Endodermal cell (in vitro differentiated cells): ENCODE measurements at regions not wholly inside any gene's neighbourhood (a gene's known extent, or its start where the extent isn't known, plus 50 kb on each side); places are given as distances from the start of the nearest gene placed in this dataset.

Experiments
- DNase-seq: peaks from one replicate; pipeline ENCODE4 v3.0.0-alpha.2; 2017
- H3K27ac ChIP-seq: 2 replicates; pipeline ENCODE4 v1.5.1; 2013; ENCODE audit warnings: mild to moderate bottlenecking, low read depth, low read length, moderate library complexity
- H3K27me3 ChIP-seq: 2 replicates; pipeline ENCODE4 v1.6.1; 2013; ENCODE audit warnings: mild to moderate bottlenecking, low read length, moderate library complexity; ENCODE audit not compliant: insufficient read depth, control insufficient read depth, poor library complexity, severe bottlenecking
- H3K36me3 ChIP-seq: 2 replicates; pipeline ENCODE4 v1.7.0; 2013; ENCODE audit warnings: mild to moderate bottlenecking, low read length, moderate library complexity; ENCODE audit not compliant: control insufficient read depth, insufficient read depth
- H3K4me1 ChIP-seq: one replicate; pipeline ENCODE4 v1.7.0; 2013; ENCODE audit warnings: low read length; ENCODE audit not compliant: control insufficient read depth, insufficient read depth
- H3K4me3 ChIP-seq: 2 replicates; pipeline ENCODE4 v1.5.1; 2013; ENCODE audit warnings: mild to moderate bottlenecking, low read length, moderate library complexity
- H3K9ac ChIP-seq: 2 replicates; pipeline ENCODE4 v1.6.1; 2013; ENCODE audit warnings: mild to moderate bottlenecking, low read length, moderate library complexity; ENCODE audit not compliant: poor library complexity, severe bottlenecking; ENCODE audit errors: extremely low read depth
- H3K9me3 ChIP-seq: 2 replicates; pipeline ENCODE4 v1.6.1; 2013; ENCODE audit warnings: mild to moderate bottlenecking, low read length, moderate library complexity; ENCODE audit not compliant: control insufficient read depth
- H3K27ac Mint-ChIP-seq: 2 replicates; pipeline ENCODE4 v1.8.0; 2020; ENCODE audit warnings: mixed read lengths
- H3K27me3 Mint-ChIP-seq: 2 replicates; pipeline ENCODE4 v1.8.0; 2021; ENCODE audit warnings: mild to moderate bottlenecking, mixed read lengths; ENCODE audit not compliant: insufficient read depth
- H3K36me3 Mint-ChIP-seq: 2 replicates; pipeline ENCODE4 v1.8.0; 2020; ENCODE audit warnings: low read depth, mixed read lengths
- H3K4me1 Mint-ChIP-seq: 2 replicates; pipeline ENCODE4 v1.8.0; 2020; ENCODE audit warnings: mixed read lengths
- H3K4me3 Mint-ChIP-seq: 2 replicates; pipeline ENCODE4 v1.8.0; 2020; ENCODE audit warnings: mild to moderate bottlenecking, moderate library complexity, mixed read lengths
- H3K9me3 Mint-ChIP-seq: 2 replicates; pipeline ENCODE4 v1.8.0; 2020; ENCODE audit warnings: mild to moderate bottlenecking, mixed read lengths
- WGBS, 2 experiments: methylation state at CpG; one replicate each; pipeline versions ENCODE4 v1.1.5 to v1.1.7; 2013; ENCODE audit warnings: missing lambda C conversion rate in 2 of 2, mixed read lengths in 1 of 2; ENCODE audit not compliant: insufficient coverage in 1 of 2, insufficient read length in 1 of 2; 5-methylcytosine and 5-hydroxymethylcytosine counted together
- TF ChIP-seq, protein P1 (sequence below): fragments of 200-600 bp; sonication (generic); conservative IDR thresholded peaks from 2 replicates; pipeline ENCODE4 v1.5.0; 2021; ENCODE audit warnings: antibody characterized with exemption, mild to moderate bottlenecking

DNA sequence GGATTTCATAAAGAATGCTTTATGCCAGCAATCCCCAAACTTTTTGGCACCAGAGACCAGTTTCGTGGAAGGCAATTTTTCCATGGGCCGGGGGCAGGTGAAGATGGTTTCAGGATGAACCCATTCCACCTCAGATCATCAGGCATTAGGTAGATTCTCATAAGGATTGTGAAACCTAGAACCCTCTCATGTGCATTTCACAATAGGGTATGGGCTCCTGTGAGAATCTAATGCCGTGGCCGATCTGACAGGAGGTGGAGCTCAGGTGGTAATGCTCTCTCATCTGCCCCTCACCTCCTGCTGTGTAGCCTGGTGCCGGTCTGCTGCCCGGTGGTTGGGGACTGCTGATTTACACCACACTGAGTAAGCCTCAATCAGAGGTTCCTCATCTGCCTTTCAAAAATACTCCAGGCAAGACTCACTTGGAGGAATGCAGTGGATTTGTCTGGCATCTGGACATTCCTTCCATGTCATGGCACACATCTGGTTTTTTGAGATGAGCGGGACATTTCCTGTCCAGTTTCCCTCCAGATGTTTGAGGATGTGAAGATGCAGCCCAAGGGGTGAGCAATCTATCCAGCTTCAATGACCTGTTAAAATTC, 185.8 kb downstream of the VAPA start:
- peaks cover 8% of the 10 kb centered on the region for H3K27me3 Mint-ChIP-seq
- no peak overlapping the region for H3K4me3 Mint-ChIP-seq
- H3K9me3 Mint-ChIP-seq: peaks cover 3% of the 10 kb centered on the region
- Histone ChIP-seq H3K4me1 (no peaks in the 10 kb centered on the region), H3K9me3 (peaks cover 3% of the 10 kb centered on the region), H3K27ac (no peak overlapping the region), H3K36me3 (no peaks in the 10 kb centered on the region), H3K27me3 (no peaks in the 10 kb centered on the region), H3K9ac (no peak overlapping the region), H3K4me3 (no peak overlapping the region)
- peaks cover 22% of the 10 kb centered on the region for H3K4me1 Mint-ChIP-seq
- no peak overlapping the region for H3K27ac Mint-ChIP-seq
- WGBS, 2 experiments: 86 to 88% methylated on average over 4 to 7 of the region's 7 CpGs
- TF ChIP-seq, protein P1, sequence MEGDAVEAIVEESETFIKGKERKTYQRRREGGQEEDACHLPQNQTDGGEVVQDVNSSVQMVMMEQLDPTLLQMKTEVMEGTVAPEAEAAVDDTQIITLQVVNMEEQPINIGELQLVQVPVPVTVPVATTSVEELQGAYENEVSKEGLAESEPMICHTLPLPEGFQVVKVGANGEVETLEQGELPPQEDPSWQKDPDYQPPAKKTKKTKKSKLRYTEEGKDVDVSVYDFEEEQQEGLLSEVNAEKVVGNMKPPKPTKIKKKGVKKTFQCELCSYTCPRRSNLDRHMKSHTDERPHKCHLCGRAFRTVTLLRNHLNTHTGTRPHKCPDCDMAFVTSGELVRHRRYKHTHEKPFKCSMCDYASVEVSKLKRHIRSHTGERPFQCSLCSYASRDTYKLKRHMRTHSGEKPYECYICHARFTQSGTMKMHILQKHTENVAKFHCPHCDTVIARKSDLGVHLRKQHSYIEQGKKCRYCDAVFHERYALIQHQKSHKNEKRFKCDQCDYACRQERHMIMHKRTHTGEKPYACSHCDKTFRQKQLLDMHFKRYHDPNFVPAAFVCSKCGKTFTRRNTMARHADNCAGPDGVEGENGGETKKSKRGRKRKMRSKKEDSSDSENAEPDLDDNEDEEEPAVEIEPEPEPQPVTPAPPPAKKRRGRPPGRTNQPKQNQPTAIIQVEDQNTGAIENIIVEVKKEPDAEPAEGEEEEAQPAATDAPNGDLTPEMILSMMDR: no peak
- H3K36me3 Mint-ChIP-seq: no peaks in the 10 kb centered on the region
- no peak for DNase-seq

DNA sequence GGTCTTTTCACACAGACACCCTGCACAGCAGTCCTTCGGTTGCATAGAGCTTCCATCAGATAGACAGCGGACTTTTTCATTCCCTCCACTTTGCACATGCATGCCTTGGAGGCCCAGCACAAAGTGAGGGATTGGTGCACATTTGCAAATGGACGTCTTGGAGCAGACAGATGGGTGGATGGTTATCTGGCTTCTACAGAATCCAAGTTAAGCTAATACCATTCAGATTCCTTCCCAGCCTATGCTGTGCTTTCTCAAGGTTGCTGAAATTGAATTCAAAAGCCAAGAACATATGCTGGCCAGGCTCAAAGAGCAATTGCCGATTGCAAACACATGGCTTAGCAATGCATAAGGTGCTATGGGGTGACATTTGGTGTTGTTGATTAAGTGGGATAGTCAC, 186.4 kb downstream of the VAPA start:
- H3K9me3 ChIP-seq: peaks cover 8% of the 10 kb centered on the region
- no peak for DNase-seq
- Mint-ChIP-seq H3K4me1 (peaks cover 22% of the 10 kb centered on the region), H3K27ac (no peak overlapping the region), H3K9me3 (peaks cover 9% of the 10 kb centered on the region), H3K36me3 (peaks cover 2% of the 10 kb centered on the region), H3K4me3 (no peak overlapping the region), H3K27me3 (peaks cover 8% of the 10 kb centered on the region)
- H3K9ac ChIP-seq: no peak overlapping the region
- no peaks in the 10 kb centered on the region for H3K4me1 ChIP-seq
- WGBS, 2 experiments: 91 to 97% methylated on average over 4 of the region's 4 CpGs
- TF ChIP-seq, protein P1: no peak
- H3K36me3 ChIP-seq: no peaks in the 10 kb centered on the region
- H3K27ac ChIP-seq: no peak overlapping the region
- H3K27me3 ChIP-seq: no peaks in the 10 kb centered on the region
- no peak overlapping the region for H3K4me3 ChIP-seq

DNA sequence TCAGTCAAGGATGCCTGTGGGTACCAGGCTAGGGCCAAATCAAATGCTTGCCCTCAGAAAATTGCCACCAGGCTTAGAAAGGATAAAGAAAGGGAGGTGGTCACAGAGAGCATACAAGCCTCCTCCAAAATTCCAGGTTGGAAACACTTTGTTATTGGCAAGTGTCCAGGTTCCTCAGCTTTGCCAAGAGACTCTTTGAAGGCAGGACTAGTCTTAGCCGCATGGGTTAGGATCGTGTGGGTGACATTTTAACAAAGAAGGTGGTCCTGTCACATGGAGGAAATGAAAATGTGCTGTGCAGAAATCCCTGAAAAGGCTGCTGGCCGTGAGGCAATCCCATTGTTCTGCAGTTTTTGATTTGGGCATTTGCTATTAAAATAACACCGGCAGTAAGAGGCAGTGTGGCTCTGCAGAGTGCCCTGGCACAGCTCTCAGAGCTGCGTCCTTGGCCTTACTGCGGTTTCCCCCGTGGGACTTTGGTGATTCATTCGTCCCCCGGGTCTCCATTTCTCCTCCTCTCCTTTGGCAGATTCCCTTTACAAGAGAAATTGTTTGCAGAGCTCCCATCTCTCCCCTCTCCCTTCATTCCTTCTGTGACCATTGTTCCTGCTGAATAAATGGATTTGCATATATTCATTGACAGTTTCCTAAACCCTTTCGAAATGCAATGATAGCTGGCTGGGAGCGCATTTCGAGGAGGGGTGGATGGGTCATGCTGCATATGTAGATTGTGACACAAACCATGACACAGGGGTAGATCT, 187.3 kb downstream of the VAPA start:
- H3K9me3 ChIP-seq: peaks cover 18% of the 10 kb centered on the region
- H3K4me3 Mint-ChIP-seq: no peak overlapping the region
- WGBS, 2 experiments: 38 to 40% methylated on average over 9 to 12 of the region's 12 CpGs
- H3K36me3 ChIP-seq: no peaks in the 10 kb centered on the region
- H3K27me3 Mint-ChIP-seq: peaks cover 6% of the 10 kb centered on the region
- peaks cover 4% of the 10 kb centered on the region for H3K36me3 Mint-ChIP-seq
- H3K27me3 ChIP-seq: no peaks in the 10 kb centered on the region
- TF ChIP-seq, protein P1: no peak
- no peak overlapping the region for H3K4me3 ChIP-seq
- DNase-seq: peak; percentile 51
- no peak overlapping the region for H3K9ac ChIP-seq
- peaks cover 18% of the 10 kb centered on the region for H3K9me3 Mint-ChIP-seq
- H3K27ac ChIP-seq: peak overlapping the region; percentile 26
- H3K27ac Mint-ChIP-seq: no peak overlapping the region
- peaks cover 22% of the 10 kb centered on the region for H3K4me1 Mint-ChIP-seq
- no peaks in the 10 kb centered on the region for H3K4me1 ChIP-seq
